ENCODE measurements at regions not wholly inside any gene's neighbourhood (a gene's known extent, or its start where the extent isn't known, plus 50 kb on each side); places are given as distances from the start of the nearest gene placed in this dataset.

DNA sequence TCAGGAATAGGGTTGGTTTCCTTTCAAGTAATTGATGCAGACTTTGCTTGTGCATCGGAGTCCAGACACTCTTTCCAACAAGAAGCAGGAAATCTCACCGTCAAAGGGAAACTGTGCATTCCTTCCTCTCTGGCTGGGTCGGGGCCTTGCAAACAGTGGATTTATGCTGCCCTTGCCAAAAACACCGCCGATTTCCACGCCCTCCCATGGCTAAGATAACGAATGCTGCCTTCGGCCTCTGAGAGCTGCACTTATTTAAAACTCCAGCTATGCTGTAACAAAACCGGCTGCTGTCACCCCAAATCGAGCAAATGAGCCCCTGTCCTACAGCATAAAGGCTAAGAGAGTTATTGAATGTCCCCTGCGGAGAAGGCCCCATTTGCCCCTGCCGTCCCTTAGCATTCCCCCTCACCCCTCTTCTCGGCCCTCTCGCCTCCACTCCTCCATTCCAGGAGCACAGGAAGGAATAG lies 275.5 kb upstream of the IRX5 start:
- TF ChIP-seq POLR2A (IDR thresholded peaks at IDR 0.05) = no peak
- TF ChIP-seq, protein P1, sequence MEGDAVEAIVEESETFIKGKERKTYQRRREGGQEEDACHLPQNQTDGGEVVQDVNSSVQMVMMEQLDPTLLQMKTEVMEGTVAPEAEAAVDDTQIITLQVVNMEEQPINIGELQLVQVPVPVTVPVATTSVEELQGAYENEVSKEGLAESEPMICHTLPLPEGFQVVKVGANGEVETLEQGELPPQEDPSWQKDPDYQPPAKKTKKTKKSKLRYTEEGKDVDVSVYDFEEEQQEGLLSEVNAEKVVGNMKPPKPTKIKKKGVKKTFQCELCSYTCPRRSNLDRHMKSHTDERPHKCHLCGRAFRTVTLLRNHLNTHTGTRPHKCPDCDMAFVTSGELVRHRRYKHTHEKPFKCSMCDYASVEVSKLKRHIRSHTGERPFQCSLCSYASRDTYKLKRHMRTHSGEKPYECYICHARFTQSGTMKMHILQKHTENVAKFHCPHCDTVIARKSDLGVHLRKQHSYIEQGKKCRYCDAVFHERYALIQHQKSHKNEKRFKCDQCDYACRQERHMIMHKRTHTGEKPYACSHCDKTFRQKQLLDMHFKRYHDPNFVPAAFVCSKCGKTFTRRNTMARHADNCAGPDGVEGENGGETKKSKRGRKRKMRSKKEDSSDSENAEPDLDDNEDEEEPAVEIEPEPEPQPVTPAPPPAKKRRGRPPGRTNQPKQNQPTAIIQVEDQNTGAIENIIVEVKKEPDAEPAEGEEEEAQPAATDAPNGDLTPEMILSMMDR (IDR thresholded peaks at IDR 0.05) = no peak
